Neuron (in vitro differentiated cells): ENCODE measurements at regions not wholly inside any gene's neighbourhood (a gene's known extent, or its start where the extent isn't known, plus 50 kb on each side); places are given as distances from the start of the nearest gene placed in this dataset.

Experiments
- H2AFZ ChIP-seq: one replicate; pipeline ENCODE4 v1.6.1; 2013; ENCODE audit warnings: low read depth, mild to moderate bottlenecking, inconsistent platforms, low read length, moderate library complexity
- H3K27me3 ChIP-seq: one replicate; pipeline ENCODE4 v1.6.1; 2013; ENCODE audit warnings: low read length; ENCODE audit not compliant: insufficient read depth
- H3K36me3 ChIP-seq: one replicate; pipeline ENCODE4 v1.6.1; 2013; ENCODE audit warnings: low read length; ENCODE audit not compliant: insufficient read depth
- H3K4me1 ChIP-seq: one replicate; pipeline ENCODE4 v1.6.1; 2013; ENCODE audit warnings: low read length; ENCODE audit not compliant: insufficient read depth
- H3K4me3 ChIP-seq: 2 replicates; pipeline ENCODE4 v1.5.1; 2013; ENCODE audit warnings: mild to moderate bottlenecking, low read length, moderate library complexity
- H3K9me3 ChIP-seq: one replicate; pipeline ENCODE4 v1.6.1; 2013; ENCODE audit warnings: low read length

GRCh38 chr2:6630209-6630608, 235.5 kb downstream of the CMPK2 start:
- Histone ChIP-seq H3K4me1 (peaks cover 5% of the 10 kb centered on the region), H3K4me3 (no peak overlapping the region), H3K36me3 (no peaks in the 10 kb centered on the region), H3K27me3 (no peaks in the 10 kb centered on the region), H2AFZ (no peak overlapping the region), H3K9me3 (no peaks in the 10 kb centered on the region)

DNA sequence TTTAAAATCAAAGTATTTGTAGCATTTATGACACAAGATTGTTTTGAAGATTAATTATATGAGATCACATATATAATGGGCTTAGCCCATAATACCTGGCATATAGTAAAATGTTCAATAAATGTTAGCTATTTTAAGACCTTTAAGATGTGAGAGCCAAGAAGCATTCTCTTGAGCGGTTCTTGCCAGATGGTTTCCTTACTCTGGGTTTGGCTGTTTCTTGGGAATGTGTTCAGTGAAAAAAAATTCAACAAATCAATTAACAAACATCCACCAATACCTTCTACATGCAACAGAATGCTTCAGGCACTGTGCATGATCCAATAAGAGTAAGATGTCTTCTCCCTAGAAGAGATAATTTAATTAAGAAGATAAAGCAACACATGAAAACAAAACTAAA, 230.4 kb downstream of the CMPK2 start:
- H3K4me3 ChIP-seq, result no peak overlapping the region
- H3K4me1 ChIP-seq, result peaks cover 17% of the 10 kb centered on the region
- no peaks in the 10 kb centered on the region for H3K27me3 ChIP-seq
- no peaks in the 10 kb centered on the region for H3K36me3 ChIP-seq
- no peak overlapping the region for H2AFZ ChIP-seq
- no peaks in the 10 kb centered on the region for H3K9me3 ChIP-seq

- Histone ChIP-seq H3K4me3 (no peak overlapping the region), H3K36me3 (no peaks in the 10 kb centered on the region), H3K27me3 (no peaks in the 10 kb centered on the region), H2AFZ (no peak overlapping the region), H3K4me1 (peaks cover 25% of the 10 kb centered on the region), H3K9me3 (no peaks in the 10 kb centered on the region)
Observed at GRCh38 chr2:6637330-6637729, 228.4 kb downstream of the CMPK2 start.

DNA sequence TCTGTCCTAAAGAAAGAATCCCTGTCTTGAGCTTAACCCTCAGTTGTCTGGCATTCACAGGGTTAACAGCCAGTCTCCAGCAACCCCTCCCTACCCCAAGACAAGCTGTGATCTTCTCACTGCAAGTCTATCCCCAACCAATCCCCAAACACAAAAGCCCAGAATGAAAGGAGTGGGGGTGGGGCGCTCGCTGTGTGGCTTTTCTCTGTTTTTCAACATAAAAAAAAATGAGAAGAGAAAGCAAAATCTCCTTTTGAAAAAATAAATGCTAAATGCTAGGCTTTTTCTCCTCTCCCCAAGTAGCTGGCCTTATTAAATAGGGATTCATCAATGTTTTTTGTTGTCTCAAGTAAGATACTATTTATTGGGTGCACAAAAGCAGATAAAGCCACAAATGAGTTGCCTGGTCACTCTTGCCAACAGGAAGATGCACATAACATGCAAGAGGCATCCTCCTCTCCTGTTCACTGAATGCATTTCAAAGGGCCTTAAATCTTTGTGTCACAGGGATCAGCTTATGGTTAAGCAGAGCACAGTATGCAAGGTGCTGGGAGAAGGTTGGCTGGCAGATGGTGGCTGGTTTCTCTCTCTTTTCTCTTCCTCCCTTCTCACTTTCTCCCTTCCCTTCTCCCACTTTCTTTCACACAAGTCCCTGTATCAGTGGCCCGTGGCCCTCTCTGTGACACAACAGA, 225.6 kb downstream of the CMPK2 start:
- H3K4me3 ChIP-seq, result peak overlapping the region; percentile 36
- no peaks in the 10 kb centered on the region for H3K27me3 ChIP-seq
- peak overlapping the region; percentile 16 for H2AFZ ChIP-seq
- H3K4me1 ChIP-seq, result peaks cover 25% of the 10 kb centered on the region
- H3K36me3 ChIP-seq, result no peaks in the 10 kb centered on the region
- no peaks in the 10 kb centered on the region for H3K9me3 ChIP-seq

- peaks cover 25% of the 10 kb centered on the region for H3K4me1 ChIP-seq
- H3K27me3 ChIP-seq, result no peaks in the 10 kb centered on the region
- H3K4me3 ChIP-seq, result peak overlapping the region; percentile 36
- H3K36me3 ChIP-seq, result no peaks in the 10 kb centered on the region
- H3K9me3 ChIP-seq, result no peaks in the 10 kb centered on the region
- H2AFZ ChIP-seq, result peak overlapping the region; percentile 16
Observed at GRCh38 chr2:6640621-6641015, 225.1 kb downstream of the CMPK2 start.

- no peaks in the 10 kb centered on the region for H3K27me3 ChIP-seq
- no peak overlapping the region for H2AFZ ChIP-seq
- peaks cover 22% of the 10 kb centered on the region for H3K4me1 ChIP-seq
- no peaks in the 10 kb centered on the region for H3K9me3 ChIP-seq
- H3K36me3 ChIP-seq, result no peaks in the 10 kb centered on the region
- H3K4me3 ChIP-seq, result no peak overlapping the region
Observed at GRCh38 chr2:6641956-6642355, 223.8 kb downstream of the CMPK2 start.

DNA sequence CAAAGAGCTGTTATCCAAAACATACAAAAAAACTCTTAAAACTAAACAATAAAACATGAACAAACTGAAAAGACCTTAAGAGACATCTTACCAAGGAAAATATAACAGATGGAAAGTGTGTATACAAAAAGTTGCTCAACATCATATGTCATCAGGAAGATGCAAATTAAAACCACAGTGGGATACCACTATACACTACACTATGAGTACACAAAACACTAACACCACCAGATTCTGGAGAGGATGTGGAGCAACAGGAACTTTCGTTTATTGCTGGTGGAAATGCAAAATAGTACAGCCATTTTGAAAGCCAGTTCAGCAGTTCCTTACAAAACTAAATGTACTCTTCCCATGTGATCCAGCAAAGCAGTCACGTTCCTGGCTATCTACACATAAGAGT, 221.4 kb downstream of the CMPK2 start:
- Histone ChIP-seq H3K4me3 (no peak overlapping the region), H2AFZ (no peak overlapping the region), H3K9me3 (no peaks in the 10 kb centered on the region)

DNA sequence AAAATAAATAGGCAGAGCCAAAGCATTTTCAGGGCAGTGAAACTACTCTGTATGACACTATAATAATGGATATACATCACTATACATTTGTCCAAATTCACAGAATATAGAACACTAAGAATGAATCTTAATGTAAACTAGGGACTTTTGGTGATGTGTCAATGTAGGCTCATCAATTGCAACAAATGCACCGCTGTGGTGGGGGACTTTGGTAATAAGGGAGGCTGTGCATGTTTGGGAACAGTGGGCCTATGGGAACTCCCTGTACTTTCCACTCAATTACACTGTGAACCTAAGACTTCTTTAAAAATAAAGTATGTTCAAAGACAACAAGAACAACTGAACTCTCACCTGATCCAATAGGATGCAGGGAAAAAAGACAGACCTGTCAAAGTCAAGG, 220.7 kb downstream of the CMPK2 start:
- no peaks in the 10 kb centered on the region for H3K9me3 ChIP-seq
- H3K4me3 ChIP-seq, result no peak overlapping the region
- peaks cover 13% of the 10 kb centered on the region for H3K4me1 ChIP-seq
- no peak overlapping the region for H2AFZ ChIP-seq
- H3K36me3 ChIP-seq, result no peaks in the 10 kb centered on the region
- H3K27me3 ChIP-seq, result no peaks in the 10 kb centered on the region

More for the DNA sequence above, 221.4 kb downstream of the CMPK2 start:
- Histone ChIP-seq H3K36me3 (no peaks in the 10 kb centered on the region), H3K27me3 (no peaks in the 10 kb centered on the region), H3K4me1 (peaks cover 18% of the 10 kb centered on the region)

DNA sequence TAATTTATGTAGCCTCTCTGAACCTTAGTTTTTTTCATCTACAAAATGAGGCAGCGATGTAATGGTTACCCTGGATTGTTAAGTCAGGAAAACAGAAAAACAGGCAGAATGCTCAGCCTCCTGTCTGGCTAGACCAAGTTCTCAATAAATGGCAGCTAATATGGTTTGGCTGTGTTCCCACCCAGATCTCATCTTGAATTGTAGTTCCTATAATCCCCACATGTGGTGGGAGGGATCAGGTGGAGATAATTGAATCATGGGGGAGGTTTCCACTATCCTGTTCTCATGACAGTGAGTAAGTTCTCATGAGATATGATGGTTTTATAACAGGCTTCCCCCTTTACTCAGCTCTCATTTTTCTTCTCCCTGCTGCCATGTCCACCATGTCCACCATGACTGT, 220.0 kb downstream of the CMPK2 start:
- H3K9me3 ChIP-seq, result no peaks in the 10 kb centered on the region
- peaks cover 12% of the 10 kb centered on the region for H3K4me1 ChIP-seq
- H2AFZ ChIP-seq, result no peak overlapping the region
- H3K36me3 ChIP-seq, result no peaks in the 10 kb centered on the region
- H3K4me3 ChIP-seq, result no peak overlapping the region
- no peaks in the 10 kb centered on the region for H3K27me3 ChIP-seq

DNA sequence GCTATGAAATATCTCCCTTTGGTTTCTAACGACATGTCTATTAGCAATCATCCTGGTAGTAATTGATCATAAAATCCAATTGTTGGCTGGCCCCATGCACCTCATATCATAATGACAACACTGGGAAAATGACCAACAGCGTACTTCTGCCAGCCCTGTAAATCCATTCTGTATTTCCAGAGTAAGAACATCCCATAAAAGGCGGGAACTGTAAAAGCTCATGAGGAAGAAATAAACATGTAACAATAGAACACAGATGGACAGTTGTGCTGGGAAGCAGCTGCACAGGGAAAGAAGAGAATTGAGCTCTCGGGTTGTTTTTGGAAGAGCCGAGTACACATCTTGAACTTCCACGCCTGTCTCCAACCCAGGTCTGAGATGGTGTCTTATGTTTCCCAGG, 218.7 kb downstream of the CMPK2 start:
- Histone ChIP-seq H3K9me3 (no peaks in the 10 kb centered on the region), H2AFZ (no peak overlapping the region), H3K4me3 (no peak overlapping the region), H3K4me1 (peaks cover 6% of the 10 kb centered on the region), H3K36me3 (no peaks in the 10 kb centered on the region), H3K27me3 (no peaks in the 10 kb centered on the region)

- Histone ChIP-seq H2AFZ (no peak overlapping the region), H3K36me3 (no peaks in the 10 kb centered on the region), H3K9me3 (no peaks in the 10 kb centered on the region), H3K4me3 (no peak overlapping the region), H3K4me1 (peaks cover 12% of the 10 kb centered on the region), H3K27me3 (no peaks in the 10 kb centered on the region)
Observed at GRCh38 chr2:6648596-6649247, 217.0 kb downstream of the CMPK2 start.

DNA sequence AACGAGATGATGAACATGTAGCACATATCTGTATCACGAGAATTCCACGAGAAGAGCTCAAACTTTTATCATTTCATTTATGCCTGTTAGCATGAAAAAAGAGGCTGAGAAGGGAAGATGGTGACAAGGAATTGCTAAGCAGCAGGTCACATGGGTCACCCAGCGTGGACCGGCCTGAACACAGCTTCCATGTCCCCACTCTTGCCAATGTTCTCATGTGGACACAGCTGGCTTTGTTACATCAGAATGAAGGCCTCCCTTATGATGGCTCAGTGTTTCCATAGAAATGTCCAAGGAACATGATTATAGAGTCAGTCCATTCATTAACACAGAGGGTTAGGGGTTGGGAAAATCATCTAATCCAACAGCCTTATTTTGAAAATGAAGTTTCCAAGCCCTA, 215.4 kb downstream of the CMPK2 start:
- no peaks in the 10 kb centered on the region for H3K9me3 ChIP-seq

GRCh38 chr2:6652251-6652650, 213.5 kb downstream of the CMPK2 start:
- Histone ChIP-seq H3K4me1 (peaks cover 12% of the 10 kb centered on the region), H3K36me3 (no peaks in the 10 kb centered on the region), H3K4me3 (no peak overlapping the region), H2AFZ (no peak overlapping the region), H3K27me3 (no peaks in the 10 kb centered on the region), H3K9me3 (no peaks in the 10 kb centered on the region)

More for the DNA sequence above, 215.4 kb downstream of the CMPK2 start:
- no peak overlapping the region for H3K4me3 ChIP-seq
- peaks cover 12% of the 10 kb centered on the region for H3K4me1 ChIP-seq
- no peak overlapping the region for H2AFZ ChIP-seq
- H3K36me3 ChIP-seq, result no peaks in the 10 kb centered on the region
- H3K27me3 ChIP-seq, result no peaks in the 10 kb centered on the region
